ENCODE measurements at regions not wholly inside any gene's neighbourhood (a gene's known extent, or its start where the extent isn't known, plus 50 kb on each side); places are given as distances from the start of the nearest gene placed in this dataset.

GRCh38 chr6:119493980-119494379, 144.4 kb upstream of the MAN1A1 start:
- Histone ChIP-seq H2BK15ac (ENCODE audit: low read length) (no peak overlapping the region), H3K27me3 (replicated peaks in 1 of 4; ENCODE audit: control insufficient read depth in 3 of 4, extremely low read depth in 1 of 4, insufficient read depth in 3 of 4, low read length in 3 of 4) (no peaks in the 10 kb centered on the region), H2BK5ac (ENCODE audit: low read depth, low read length) (no peak overlapping the region), H3K9me3 (ENCODE audit: insufficient read depth in 2 of 2, low read depth in 1 of 2, low read length in 1 of 2) (no peaks in the 10 kb centered on the region), H3K4me2 (ENCODE audit: insufficient read depth in 1 of 2, low read depth in 2 of 2, low read length in 2 of 2) (no peak overlapping the region), H3K18ac (ENCODE audit: extremely low read depth, low read length) (no peak overlapping the region), H2BK120ac (replicated peaks; ENCODE audit: low read depth, low read length) (no peak overlapping the region), H2BK12ac (ENCODE audit: low read depth, low read length) (no peak overlapping the region), H4K8ac (ENCODE audit: extremely low read depth, insufficient read depth, low read length) (no peak overlapping the region), H3K79me1 (ENCODE audit: low read depth, low read length) (no peaks in the 10 kb centered on the region), H3K36me3 (ENCODE audit: control insufficient read depth in 2 of 4, insufficient read depth in 4 of 4, low read length in 3 of 4) (no peaks in the 10 kb centered on the region), H4K91ac (replicated peaks; ENCODE audit: insufficient read length, low read length) (no peak overlapping the region), H4K20me1 (replicated peaks in 1 of 2; ENCODE audit: control insufficient read depth in 1 of 2, insufficient read depth in 2 of 2, low read length in 2 of 2) (no peaks in the 10 kb centered on the region), H3K4ac (replicated peaks; ENCODE audit: insufficient read length, low read depth, low read length) (no peak overlapping the region), H3K23ac (ENCODE audit: insufficient read length) (no peak overlapping the region), H4K5ac (ENCODE audit: insufficient read length, low read depth, low read length) (no peak overlapping the region), H3K4me3 (ENCODE audit: extremely low read depth in 1 of 4, insufficient read depth in 2 of 4, low read depth in 3 of 4, low read length in 4 of 4) (no peak overlapping the region), H3K4me1 (replicated peaks in 1 of 4; ENCODE audit: control insufficient read depth in 3 of 4, insufficient read depth in 4 of 4, low read length in 3 of 4) (no peaks in the 10 kb centered on the region), H3K56ac (replicated peaks; ENCODE audit: insufficient read length, low read depth, low read length) (no peak overlapping the region), H3K14ac (ENCODE audit: insufficient read length) (no peak overlapping the region), H2AK5ac (ENCODE audit: low read depth, low read length) (no peak overlapping the region), H3K23me2 (ENCODE audit: low read depth, low read length) (no peaks in the 10 kb centered on the region), H3K27ac (ENCODE audit: low read depth, low read length) (no peak overlapping the region), H3K79me2 (ENCODE audit: control insufficient read depth in 1 of 2, insufficient read depth in 2 of 2, low read length in 2 of 2) (no peaks in the 10 kb centered on the region), H3K9ac (replicated peaks in 1 of 4; ENCODE audit: extremely low read depth in 1 of 4, low read depth in 3 of 4, low read length in 3 of 4) (no peak overlapping the region), H2BK20ac (ENCODE audit: low read length) (no peak overlapping the region), H2AFZ (ENCODE audit: low read length) (no peak overlapping the region)
- no peak for DNase-seq (ENCODE audit: low read depth in 1 of 2, low spot score in 2 of 2)
- 85% methylated on average over 1 of the region's 1 CpG; no CpG with 5 or more reads in 1 of the 2 experiments for WGBS, 2 experiments (ENCODE audit: extremely low coverage in 1 of 2, insufficient coverage in 1 of 2, insufficient read length in 1 of 2, insufficient replicate concordance in 2 of 2, low coverage in 1 of 2, low lambda C conversion rate in 2 of 2, missing lambda C conversion rate in 1 of 2)
- POLR2A ChIA-PET (ENCODE audit: partially characterized antibody) = no interaction called here
- CTCF ChIA-PET (ENCODE audit: partially characterized antibody) = no interaction called here
- FAIRE-seq = no peak
- TF ChIP-seq, protein P1, sequence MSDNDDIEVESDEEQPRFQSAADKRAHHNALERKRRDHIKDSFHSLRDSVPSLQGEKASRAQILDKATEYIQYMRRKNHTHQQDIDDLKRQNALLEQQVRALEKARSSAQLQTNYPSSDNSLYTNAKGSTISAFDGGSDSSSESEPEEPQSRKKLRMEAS (IDR thresholded peaks at IDR 0.05) = no peak
- TF ChIP-seq CBX5 (IDR thresholded peaks at IDR 0.05; ENCODE audit: low read depth, low read length) (no peak), JUN (IDR thresholded peaks at IDR 0.05; ENCODE audit: low read depth, low read length) (no peak), SP1 (IDR thresholded peaks at IDR 0.05; ENCODE audit: low read depth, low read length) (no peak)
